D721Med (cell line): ENCODE measurements at regions not wholly inside any gene's neighbourhood (a gene's known extent, or its start where the extent isn't known, plus 50 kb on each side); places are given as distances from the start of the nearest gene placed in this dataset.

Experiments
- DNase-seq: peaks from one replicate; pipeline ENCODE4 v3.0.0; 2011; ENCODE audit warnings: low spot score; ENCODE audit not compliant: insufficient read length
- FAIRE-seq: peaks from 2 replicates; lab custom pipeline; 2011; peaks lifted over from hg19 to GRCh38; lab: Jason Lieb, UNC
- TF ChIP-seq, protein P1 (sequence below): IDR thresholded peaks from 2 replicates; pipeline ENCODE4 v1.5.1; 2012; ENCODE audit warnings: mild to moderate bottlenecking, control low read depth; ENCODE audit not compliant: insufficient read depth; ENCODE audit errors: missing control alignments

DNA sequence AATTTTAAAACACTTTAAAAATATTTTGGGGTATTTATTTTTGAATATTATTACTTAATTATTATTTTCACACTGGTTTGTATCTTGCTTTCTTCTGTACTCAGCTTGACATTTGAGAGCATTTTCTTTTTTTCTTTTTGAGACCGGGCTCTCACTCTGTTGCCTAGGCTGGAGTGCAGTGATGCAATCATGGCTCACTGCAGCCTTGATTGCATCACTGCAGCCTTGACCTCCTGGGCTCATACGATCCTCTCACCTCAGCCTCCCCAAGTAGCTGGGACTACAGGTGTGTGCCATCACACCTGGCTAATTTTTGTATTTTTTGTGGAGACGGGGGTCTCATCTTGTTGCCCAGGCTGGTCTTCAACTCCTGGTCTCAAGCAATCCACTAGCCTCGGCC is 79.9 kb upstream of the DLX2 start:
- TF ChIP-seq, protein P1, sequence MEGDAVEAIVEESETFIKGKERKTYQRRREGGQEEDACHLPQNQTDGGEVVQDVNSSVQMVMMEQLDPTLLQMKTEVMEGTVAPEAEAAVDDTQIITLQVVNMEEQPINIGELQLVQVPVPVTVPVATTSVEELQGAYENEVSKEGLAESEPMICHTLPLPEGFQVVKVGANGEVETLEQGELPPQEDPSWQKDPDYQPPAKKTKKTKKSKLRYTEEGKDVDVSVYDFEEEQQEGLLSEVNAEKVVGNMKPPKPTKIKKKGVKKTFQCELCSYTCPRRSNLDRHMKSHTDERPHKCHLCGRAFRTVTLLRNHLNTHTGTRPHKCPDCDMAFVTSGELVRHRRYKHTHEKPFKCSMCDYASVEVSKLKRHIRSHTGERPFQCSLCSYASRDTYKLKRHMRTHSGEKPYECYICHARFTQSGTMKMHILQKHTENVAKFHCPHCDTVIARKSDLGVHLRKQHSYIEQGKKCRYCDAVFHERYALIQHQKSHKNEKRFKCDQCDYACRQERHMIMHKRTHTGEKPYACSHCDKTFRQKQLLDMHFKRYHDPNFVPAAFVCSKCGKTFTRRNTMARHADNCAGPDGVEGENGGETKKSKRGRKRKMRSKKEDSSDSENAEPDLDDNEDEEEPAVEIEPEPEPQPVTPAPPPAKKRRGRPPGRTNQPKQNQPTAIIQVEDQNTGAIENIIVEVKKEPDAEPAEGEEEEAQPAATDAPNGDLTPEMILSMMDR: no peak
- FAIRE-seq (no peak), DNase-seq (no peak)

DNA sequence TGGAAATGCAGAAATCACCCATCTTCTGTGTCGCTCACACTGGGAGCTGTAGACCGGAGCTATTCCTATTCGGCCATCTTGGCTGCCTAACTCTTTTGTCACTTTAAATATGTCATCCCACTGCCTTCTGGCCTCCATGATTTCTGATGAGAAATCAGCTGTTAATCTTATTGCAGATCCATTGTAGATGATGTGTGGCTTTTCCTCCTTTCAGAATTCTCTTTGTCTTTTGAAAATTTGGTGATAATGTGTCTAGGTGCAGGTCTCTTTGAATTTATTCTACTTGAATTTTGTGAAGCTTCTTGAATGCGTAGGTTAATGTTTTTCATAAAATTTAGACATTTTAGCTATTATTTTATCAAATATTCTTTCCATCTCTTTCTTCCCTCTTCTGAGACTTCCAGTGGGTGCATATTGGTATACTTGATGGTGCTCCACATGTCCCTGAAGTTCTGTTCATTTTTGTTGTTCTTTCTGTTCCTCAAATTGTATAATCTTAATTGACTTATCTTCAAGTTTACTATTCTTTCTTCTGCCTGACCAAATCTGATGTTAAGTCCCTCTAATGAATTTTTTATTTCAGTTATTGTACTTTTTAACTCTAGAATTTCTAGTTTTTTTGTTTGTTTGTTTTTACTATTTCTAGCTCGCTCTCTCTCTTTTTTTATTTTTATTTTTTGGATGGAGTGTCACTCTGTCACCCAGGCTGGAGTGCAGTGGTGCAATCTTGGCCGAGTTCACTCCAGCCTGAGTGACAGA is 90.8 kb upstream of the DLX2 start:
- no peak for DNase-seq
- TF ChIP-seq, protein P1: no peak
- FAIRE-seq: no peak

DNA sequence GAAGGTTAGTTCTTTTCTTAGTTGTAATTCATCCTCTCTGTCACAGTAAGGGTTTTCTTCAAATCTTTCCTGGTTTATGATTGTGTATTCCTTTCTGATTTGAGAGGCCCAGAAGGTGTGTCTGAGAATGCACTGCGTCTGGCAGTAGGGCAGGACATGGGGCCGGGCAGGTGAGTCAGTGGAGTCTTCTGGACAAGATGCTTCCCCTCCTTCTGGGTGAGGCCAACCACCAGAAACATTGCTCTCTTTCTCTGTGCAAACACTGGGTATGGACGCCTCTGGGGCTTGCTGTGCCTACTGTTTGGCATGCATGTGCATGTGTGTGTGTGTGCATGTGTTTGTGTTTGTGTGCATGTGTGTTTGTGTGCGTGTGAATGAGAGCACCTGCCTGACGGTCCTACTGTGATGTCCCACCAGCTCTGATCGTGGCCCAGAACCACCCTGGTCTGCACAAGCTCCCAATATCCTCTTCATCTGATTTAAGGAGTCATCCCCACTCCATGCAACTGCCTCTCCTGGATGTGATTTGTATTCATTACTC is 93.2 kb upstream of the DLX2 start:
- no peak for FAIRE-seq
- TF ChIP-seq, protein P1: no peak
- DNase-seq: no peak

DNA sequence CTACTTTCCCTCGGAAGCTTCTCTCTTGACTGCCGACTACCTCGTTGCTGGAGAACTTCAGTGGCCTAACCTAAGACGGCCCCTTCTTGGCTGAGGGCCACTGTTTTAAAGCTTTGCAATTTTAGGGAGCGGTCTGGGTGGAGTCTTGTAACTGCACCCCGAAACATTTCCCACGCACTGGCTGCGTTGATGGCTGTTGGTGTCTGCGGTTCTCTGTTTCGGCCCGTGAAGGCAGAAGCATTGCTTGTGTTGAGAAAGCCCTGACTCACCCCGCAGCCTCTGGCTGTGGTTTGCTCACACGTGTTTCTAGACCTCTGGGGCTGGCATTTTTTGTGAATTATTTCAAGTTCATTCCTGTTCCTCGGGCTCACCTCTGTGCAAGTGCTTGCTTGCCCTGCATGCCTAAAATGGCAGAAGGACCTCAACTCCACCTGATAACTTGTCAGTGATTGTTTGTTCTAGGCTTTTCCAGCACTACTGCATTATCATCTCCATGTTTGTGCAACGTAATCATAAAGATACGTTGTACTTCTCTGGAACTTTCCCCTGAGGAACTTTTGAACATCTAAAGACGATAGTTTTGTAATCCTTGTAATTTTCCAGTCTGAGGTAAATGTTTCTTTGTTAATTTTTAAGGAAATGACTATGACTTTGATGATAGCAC is 94.2 kb upstream of the DLX2 start:
- TF ChIP-seq, protein P1: no peak
- DNase-seq: no peak
- no peak for FAIRE-seq

DNA sequence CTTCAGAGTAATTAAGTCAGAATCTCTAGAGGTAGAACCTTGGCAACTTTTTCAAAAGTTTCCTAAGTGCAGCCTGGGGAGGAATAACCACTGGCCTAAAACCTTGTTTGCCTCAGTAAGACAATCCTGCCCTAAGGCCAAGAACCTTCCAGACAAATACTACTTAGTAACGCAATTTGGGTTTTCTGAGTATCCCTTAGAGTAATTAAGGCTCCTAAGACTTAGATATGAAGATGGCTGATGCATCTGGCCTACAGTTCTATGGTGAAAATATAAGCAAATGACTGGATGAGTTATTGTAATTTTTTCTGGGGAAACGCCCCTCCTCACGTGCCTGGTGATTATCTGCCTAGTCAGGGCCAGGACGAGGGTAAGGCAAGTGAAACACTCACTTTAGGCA is 95.7 kb upstream of the DLX2 start:
- FAIRE-seq (no peak), DNase-seq (no peak)
- TF ChIP-seq, protein P1: no peak

DNA sequence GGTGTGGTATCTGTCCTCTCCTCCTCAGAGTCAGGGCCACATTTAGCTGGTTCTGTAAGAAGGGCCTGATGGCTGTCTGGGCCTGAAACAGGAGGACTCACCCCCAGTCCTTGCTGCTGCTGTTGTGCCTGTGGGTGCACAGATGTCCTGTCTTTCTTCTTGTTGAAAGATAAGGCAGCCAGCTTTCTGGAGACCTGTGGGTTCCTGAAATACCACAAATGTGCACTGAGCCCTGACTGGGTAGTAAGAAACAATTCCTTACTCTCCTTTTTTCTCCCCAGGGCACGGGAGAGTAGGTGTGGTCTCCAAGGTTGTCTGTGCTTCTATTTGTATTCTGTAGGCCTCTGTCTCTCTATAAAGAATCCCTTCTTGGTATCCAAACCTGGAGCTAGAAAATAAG is 96.2 kb upstream of the DLX2 start:
- no peak for DNase-seq
- FAIRE-seq: no peak
- TF ChIP-seq, protein P1: no peak
